ENCODE measurements at regions not wholly inside any gene's neighbourhood (a gene's known extent, or its start where the extent isn't known, plus 50 kb on each side); places are given as distances from the start of the nearest gene placed in this dataset.

DNA sequence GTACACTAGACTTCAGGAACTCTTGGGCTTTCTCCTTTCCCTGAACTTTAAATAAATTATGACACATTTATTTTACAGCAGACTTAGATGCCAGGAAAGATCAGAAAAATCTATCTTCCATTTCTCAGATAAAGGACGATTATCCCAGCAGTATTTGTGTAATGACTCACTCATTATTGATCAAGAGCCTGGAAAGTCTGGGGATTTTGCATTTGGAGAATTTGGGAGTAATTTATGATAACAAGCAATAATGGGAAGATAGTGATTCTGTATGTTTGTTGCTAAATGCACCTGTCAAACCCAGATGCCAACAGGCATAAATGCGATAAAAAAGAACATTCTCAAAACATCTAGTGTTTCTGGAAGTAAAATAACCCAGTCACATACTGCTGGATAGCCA lies 480.2 kb upstream of the ATP2B1 start:
- no peak for DNase-seq

DNA sequence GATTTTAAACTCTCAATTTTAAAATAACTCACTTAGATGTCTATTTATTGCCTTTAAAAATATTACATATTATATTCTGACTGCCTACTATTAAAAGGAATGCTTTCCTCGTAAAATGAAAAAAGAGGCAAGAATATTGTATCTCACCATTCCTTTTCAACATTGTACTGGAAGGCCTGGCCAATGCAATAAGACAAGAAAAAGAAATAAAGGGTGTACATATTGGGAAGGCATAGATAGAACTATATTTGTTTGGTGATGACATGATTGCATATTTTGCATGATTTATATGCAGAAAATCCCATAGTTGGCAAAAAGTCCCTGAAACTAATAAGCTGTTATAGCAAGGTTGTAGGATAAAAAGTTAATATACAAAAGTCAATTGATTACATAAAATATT lies 474.6 kb upstream of the ATP2B1 start:
- DNase-seq: no peak

DNA sequence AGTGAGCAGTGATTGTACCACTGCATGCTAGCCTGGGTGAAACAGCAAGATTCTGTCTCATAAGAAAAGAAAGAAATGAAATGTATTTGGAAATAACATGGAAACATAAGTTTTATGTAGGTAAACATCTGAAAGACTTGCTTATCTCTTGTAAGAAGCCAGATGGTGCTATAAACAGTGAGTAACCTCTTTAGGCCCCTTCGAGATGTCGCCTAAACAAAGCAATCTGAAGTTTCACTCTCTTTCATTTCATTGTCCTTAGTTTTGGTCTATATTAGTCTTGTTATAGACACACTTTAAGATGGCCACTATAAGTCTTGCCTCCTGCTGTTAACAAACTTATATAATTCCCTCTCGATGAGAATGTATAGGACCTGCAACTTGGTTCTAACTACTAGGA lies 472.6 kb upstream of the ATP2B1 start:
- no peak for DNase-seq

DNA sequence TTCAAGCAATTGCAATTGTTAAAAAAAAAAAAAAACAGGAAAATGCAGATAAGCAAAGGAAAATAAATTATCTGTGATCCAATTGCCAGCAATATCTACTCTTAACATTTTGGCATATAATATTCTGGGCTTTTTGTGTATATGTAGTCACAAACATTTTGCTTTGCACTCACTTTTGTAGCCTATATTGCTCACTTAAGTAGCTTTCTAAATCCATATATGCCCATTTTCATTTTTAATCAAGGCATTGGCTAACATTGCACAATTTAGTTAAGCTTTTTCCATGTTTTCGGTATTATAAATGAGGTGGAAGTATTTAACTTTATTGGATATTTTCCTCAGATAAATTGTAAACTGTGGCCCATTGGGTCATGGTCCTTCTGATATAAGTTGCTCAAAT lies 466.3 kb upstream of the ATP2B1 start:
- no peak for DNase-seq

DNA sequence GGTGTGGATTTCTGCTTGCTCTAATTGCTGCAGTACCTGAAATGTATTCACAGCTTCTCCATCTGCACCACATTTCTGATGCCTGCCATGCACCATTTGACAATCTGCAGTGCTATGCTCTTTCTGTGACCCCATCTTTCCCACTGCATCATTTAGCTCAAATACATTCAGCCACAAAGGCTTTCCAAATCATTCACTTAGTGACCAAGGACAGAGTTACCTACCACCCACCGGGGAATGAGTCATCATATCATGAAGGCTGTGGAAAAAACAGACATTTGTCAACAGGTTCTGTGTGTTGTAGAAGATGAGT lies 465.5 kb upstream of the ATP2B1 start:
- DNase-seq: no peak

DNA sequence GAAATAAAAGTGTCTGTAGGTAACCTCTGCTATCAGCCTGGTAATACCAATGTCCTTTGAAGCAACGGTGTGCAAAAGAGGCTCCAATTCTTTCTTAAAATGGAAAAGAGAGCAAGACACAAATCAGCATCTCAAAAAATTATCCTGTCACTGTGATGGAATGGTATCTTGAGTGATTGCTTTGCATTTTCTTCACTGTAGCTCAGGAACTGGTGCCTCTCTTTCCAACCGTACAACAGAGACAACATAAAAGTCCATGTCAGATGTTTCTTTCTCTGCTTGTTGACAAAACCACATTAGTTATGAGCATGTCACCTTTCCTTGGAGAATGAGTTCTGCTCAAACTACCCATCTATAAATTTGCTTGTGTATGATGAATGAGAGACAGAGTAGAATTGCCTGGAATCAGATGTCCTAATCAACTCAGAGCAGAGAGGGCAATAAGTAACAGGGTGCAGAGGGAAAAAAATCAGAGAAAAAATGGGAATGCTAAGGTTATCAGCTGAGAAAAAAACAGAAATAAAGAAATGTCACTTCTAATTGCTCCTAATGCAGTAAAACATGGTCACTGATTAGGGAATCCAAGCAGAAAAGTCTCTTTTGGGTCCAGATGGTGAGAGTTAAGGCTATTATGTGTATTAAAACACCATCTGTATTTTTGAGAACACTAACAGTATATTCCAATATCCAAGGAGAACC lies 465.0 kb upstream of the ATP2B1 start:
- no peak for DNase-seq

DNA sequence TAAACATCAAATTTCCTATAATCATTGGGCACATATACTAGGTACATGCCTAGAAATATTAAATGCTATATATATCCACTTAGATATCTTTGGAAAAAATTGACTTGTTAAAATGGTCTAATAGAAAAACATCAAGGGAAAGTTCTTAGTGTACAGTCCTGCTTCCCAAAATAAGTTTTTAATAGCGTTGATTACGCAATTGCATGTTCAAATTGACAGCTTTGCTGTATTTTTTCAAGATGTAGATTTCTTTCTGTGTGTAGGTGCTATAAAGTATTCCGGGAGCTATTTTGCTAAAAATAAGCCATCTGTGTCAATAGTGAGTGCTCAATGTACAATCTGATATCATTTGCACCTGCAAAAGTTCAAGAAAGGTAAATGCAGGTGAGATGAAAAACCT lies 463.9 kb upstream of the ATP2B1 start:
- no peak for DNase-seq

DNA sequence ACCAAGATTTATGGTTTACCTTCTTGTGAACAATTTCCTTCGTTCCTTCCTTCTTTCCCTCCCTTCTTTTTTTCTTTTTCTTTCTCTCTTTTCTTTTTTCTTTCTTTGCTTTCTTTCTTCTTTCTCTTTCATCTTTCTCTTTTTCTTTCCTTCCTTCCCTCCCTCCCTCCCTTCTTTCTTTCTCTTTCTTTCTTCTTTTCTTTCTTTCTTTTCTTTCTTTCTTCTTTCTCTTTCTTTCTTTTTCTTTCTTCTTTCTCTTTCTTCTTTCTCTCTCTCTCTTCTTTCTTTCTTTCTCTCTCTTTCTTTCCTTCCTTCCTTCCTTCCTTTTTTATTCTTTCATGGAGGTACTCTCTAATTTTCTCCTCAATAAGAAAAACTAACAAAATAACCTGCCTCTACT lies 462.1 kb upstream of the ATP2B1 start:
- DNase-seq: no peak

DNA sequence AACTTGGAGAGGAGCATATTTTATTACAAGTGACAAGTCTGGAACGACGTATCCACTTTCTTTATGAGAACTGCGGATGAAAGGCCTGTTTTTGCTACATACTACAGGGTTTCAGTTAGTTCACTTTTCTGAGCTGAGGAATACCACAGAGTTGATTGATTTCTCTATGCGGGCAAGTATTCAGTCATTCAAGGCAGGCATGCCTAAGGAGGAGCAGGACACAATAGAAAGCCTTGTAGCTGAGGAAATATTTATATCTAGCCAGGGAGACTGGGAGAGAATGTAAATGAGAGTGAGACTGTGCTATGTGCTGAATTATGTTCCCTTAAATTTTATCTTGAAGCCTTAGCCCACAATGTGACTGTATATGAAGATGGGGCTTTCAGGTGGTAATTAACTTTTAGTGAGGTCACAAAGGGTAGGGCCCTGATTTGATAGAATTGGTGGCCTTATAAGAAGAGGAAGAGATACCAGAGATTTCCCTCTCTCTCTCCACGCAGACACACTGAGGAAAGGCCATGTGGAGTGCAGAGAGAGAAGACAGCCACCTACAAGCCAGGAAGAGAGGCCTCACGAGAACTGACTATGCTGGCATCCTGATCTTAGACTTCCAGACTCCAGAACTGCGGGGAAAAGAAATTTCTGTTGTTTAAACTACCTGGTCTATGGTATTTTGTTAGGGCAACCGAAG lies 459.0 kb upstream of the ATP2B1 start:
- DNase-seq: no peak

DNA sequence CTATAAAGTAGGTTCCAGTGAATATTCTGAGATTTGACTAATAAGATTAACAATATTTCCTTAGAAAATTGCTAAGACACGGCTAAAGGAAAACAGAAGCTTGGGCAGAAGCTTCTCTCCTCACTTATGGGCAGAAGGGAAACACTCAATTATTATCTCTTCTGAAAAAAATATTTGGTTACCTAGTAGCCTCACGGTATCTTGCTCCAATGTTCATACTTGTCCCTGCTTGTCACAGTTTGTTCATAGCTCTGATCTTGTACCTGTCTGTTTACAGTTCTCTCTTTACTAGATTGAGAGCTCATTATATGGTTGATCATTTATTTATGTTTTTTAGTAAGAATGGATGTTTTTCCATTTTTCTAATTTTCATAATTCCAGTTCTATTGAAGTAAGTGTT lies 458.0 kb upstream of the ATP2B1 start:
- no peak for DNase-seq

DNA sequence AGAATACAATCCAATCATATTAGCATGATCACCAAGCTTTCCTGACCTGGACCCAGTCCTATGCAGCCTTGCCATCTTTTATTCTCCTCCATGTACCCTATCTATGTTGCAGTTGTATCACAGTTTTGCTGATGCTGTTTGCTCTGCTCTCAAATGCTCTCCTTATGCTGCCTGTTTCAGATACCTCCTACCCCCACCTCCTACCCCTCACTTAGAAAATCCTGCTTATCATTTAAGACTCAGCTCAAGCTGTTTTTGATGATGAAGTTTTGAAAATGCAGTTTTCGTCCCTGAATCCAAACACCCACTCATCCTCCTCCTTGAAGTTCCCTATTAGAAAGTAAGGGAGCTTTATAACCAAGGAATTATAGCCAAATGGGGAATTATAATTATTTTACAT lies 457.4 kb upstream of the ATP2B1 start:
- DNase-seq: no peak

DNA sequence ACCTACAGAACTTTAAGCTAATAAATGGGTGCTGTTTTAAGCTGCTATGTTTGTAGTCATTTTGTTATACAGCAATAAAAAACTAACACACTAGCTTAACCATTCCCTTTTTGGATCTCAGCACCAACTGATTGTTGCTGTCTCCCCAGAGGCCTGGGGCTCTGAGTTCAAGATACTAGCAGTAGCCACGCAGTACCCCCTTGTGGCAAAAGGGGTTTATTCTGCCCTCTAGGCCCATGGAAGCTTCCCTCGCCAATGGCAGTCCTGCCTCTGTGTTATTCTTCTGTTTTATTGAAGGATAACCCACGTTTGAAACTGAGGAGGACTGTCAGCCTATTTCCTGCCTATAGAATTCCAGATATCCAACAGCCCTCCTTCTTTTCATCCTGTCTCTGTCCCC lies 455.3 kb upstream of the ATP2B1 start:
- no peak for DNase-seq

DNA sequence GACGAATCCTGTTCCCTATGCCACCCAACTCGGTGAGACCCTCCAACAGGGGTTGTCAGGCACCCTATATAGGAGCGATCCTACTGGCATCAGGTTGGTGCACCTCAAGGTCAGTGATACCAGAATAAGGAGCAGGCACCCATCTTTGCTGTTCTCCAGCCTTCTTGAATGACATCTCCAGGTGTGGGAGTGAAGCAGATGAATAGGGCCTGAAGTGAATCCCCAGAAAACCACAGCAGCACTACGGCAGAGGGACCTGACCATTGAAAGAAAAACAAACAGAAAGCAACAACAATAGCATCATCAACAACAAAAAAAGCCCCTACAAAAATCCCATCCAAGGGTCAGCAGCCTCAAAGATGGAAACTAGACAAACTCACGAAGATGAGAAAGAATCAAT lies 445.2 kb upstream of the ATP2B1 start:
- DNase-seq: no peak

DNA sequence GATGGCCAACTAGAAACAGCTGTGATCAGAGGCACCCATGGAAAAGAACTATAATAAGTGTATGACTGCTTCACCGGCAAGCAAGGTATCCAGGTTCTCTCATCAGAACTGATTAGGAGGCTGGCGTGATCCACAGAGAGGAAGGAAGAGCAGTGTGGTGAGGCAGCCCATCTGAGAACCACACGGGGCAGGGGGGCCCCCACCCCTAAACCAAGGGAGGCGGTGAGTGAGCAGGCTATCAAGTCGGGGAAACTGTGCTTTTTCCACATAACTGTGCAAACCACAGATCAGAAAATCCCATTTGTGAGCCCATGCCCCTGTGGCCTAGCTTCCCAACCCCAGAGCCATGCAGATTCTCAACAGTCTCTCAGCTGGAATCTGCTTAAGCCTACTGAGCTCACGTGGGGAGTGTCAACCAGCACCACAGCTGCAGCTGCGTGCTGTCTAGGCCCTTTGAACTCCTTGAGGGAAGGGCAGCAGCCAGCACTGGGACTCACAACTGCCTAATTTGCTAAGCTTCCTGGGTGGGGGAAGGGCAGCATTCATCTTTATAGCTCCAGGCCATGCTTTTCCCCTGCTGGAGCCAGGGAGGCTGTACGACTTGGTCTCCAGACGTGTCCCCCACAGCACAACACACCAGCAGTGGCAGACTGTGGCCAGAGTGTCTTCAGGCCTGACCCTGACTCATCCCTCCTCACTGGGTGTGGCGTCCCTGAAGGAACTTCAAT lies 444.4 kb upstream of the ATP2B1 start:
- no peak for DNase-seq

DNA sequence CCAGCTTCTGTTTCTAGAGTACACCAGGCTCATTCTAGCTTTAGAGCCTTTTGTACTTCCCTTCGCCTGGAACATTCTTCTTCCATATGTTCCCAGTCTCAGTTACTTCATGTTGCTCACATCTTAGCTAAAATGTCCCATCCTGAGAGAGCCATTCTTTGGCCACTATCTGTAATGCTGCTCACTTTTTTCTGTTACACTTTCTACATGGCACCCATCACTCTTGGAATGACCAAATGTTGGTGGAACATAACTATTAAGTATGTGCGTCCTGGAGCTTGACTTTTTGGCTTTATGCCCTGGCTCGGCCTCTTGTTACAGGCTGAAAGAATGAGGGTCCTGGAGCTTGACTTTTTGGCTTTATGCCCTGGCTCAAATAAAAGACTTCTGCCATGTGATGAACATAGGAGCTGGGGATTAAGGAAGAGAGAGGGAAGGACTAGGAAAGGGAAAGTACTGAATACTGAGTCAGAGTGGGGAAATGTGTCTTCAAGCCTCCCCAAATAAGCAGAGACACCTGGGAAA lies 442.9 kb upstream of the ATP2B1 start:
- no peak for DNase-seq

DNA sequence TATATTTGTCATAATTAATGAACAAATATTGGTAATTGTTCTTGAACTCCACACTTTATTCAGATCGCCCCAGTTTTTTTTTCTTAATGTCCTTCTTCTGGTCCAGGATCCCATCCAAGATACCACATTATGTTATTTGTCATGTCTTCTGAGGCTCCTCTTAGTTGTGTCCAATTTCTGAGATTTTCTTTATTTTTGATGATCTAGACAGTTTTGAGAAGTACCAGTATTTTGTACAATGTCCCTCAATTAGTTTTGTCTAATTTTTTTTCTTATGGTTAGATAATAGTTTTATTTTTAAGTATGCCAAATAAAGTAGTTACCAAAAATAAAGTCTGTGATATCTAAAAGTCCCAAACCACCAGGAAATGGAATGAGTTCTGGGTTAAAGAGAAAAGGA lies 440.8 kb upstream of the ATP2B1 start:
- DNase-seq: no peak

DNA sequence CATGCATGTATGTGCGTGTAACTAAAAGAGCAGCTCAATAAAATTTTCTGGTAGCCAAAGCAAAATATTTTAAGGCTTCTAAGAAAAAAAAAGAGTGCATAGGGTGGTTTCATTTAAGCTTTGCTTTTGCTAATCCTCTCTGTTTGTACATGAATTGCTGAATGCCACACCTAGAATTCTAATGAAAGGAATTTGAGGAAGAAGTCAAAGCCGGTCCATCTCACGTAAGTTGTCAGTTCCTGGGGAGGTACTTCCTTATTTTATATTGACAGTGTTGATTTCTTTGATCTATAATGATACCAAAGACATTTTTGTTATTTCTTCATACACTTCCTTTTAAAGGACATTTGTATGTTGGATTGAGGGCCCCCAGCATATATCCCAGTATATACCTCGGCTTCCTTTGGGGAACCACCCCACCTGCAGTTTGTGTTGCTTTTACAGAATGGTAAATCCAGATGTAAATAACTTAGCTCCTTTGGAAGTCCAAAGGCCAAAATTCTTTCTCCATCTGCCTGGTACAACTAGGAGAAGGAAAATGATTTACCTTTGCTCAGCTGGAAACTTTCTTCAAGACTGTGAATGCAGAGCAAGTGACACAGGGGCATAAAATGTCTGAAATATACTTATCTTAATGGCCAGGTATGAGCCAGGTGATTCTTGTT lies 420.9 kb upstream of the ATP2B1 start:
- DNase-seq: no peak

DNA sequence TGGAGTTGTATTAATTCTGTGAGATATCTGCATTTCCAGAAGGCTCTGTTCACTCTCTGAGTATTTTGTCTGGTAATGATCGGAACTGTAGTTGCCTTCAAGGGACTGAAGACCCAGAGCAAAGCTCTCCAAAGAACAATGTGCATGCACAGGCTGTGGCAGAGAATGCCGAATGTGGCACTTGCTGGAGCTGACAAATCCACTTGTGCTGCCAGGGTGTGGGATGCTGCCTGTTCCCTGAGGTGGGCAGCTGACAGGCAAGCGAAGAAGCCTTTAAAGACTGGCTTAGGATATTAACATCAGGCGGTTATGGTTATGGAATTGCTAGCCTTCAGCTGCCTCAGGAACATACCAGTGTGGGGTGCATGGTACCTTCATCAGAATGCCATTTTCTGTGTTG lies 419.9 kb upstream of the ATP2B1 start:
- no peak for DNase-seq

DNA sequence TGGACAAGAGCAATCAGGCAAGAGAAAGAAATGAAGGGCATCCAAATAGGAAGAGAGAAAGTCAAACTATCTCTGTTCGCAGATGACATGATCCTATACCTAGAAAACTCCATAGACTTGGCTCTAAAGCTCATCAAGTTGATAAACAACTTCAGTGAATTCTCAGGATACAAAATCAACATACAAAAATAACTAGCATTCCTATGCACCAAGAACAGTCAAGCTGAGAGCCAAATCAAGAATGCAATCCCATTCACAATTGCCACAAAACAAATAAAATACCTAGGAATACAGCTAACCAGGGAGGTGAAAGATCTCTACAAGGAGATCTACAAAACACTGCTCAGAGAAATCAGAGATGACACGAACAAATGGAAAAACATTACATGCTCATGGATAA lies 417.5 kb upstream of the ATP2B1 start:
- DNase-seq: no peak

DNA sequence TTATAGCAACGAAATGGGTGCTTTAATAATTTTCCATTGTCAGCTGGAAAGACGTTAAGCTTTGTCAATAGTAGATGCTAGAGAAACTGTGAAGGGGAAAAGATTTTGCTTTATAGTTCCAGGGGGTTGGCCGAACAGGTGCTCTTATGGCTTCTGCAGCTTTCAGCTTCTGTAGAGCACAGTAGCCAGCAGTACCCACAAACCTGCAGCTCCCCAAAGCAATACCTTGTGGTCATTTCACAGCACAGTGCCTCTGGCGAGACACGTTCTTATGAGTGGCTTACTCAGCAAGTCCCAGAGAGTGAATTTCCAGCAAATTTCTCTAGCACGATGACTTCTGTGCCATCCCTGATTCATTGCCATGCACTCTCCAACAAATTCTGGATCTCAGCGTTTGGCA lies 416.3 kb upstream of the ATP2B1 start:
- DNase-seq: no peak

DNA sequence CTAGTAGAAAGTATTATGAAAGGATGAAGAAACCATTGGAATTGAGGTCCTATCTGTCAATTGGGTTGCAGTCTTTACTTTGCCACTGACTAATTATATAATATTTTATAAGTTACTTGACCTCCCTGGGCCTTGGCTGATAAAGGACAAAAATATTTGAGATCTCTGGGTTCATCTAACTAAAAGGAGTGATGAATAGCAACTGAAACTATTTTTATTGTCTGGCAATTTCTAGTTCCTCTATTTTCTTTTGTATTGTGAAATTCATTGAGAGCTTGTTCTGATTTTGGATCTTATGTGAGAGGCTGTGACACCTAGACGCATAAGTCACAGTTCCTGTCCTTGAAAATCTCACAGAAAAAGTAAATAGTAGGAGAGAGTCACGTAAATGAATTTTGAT lies 415.7 kb upstream of the ATP2B1 start:
- no peak for DNase-seq

DNA sequence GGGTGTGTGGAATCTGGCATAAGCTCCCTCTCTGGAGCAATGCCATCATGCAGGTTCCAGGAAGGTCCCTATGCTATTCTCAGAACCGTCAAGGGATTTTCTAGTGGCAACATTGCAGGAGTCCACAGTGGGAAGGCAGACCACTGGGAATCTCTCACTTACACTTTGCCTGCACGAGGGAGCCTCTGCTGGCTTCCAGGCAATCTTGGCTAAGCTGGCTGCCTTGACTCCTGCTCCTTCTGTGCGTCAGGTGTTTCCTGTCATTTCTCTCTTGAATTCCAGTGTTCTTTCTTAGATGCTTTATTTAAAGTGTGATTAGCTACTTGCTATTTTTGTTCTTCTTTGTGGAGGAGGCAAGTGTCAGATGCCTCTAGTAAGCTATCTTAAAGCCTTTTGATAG lies 414.0 kb upstream of the ATP2B1 start:
- DNase-seq: no peak

DNA sequence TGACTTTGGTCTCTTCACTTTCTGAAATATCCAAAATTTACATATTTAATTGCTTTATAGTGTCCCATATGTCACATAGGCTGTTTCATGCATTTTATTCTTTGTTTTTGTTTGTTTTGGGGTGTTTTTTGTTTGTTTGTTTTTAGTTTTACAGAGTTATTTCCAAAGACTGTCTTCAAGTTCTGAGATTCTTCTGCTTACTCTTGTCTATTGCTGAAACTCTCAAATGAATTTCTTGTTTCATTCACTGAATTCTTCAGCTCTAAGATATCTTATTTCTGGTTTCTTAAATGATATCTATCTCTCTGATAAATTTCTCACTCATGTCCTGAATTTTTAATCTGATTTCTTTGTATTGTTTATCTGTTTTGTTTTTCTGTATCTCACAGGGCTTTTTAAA lies 412.0 kb upstream of the ATP2B1 start:
- DNase-seq: no peak

DNA sequence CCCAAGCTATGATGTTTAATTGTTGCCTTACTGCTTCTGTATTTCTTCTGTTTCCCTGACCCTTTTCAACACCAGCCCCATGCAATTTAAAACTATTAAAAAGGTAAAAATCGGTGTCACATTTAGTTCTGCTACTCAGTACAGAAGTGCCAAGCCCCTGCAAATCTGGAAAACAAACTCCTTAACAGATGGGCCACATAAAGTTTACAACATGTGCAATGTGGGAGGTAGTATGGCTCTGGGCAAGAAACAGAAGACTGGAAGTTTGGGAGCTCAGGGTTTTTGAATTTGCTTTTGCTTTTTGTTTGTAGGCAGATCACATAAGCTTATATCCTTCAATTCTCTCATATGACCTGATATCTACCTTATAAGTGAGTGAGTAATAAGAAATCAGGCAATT lies 404.0 kb upstream of the ATP2B1 start:
- no peak for DNase-seq
